Uterus (tissue), 2 donors: ENCODE measurements at regions not wholly inside any gene's neighbourhood (a gene's known extent, or its start where the extent isn't known, plus 50 kb on each side); places are given as distances from the start of the nearest gene placed in this dataset.

Source experiments
- POLR2A ChIP-seq, 2 donors: fragments of 450-650 bp; IDR thresholded peaks; one replicate each; pipeline ENCODE4 v1.6.1; 2016; ENCODE audit warnings: antibody characterized with exemption in 2 of 2, mild to moderate bottlenecking in 1 of 2, moderate library complexity in 1 of 2
- TF ChIP-seq, protein P1 (sequence below), 4 experiments: fragments of 200-600 bp in 2 of 4; fragments of 450-650 bp in 2 of 4; sonication (generic) in 2 of 4; IDR thresholded peaks; one replicate each; pipeline ENCODE4 v1.5.1; 2016 to 2019; ENCODE audit warnings: antibody characterized with exemption in 4 of 4, mild to moderate bottlenecking in 2 of 4, moderate library complexity in 1 of 4

DNA sequence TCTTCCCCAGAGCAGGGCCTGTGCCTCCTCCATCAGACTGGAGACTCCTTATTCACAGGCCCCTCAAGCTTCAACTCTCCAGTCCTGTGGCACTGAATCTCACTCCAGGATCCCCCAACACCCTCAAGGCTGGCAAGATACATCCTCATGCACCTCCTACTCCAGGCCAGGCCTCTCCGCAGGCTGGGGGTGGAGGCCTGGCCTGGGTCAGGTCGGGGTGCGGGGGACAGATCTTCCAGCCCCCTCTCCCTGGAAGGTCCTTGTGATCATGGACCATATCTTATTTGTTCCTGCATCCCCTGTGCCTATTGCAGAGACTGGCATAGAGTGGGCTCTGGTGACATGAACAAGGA, 147.3 kb downstream of the SMAD6 start:
- no peak for TF ChIP-seq POLR2A (IDR thresholded peaks at IDR 0.05)
- TF ChIP-seq, protein P1, sequence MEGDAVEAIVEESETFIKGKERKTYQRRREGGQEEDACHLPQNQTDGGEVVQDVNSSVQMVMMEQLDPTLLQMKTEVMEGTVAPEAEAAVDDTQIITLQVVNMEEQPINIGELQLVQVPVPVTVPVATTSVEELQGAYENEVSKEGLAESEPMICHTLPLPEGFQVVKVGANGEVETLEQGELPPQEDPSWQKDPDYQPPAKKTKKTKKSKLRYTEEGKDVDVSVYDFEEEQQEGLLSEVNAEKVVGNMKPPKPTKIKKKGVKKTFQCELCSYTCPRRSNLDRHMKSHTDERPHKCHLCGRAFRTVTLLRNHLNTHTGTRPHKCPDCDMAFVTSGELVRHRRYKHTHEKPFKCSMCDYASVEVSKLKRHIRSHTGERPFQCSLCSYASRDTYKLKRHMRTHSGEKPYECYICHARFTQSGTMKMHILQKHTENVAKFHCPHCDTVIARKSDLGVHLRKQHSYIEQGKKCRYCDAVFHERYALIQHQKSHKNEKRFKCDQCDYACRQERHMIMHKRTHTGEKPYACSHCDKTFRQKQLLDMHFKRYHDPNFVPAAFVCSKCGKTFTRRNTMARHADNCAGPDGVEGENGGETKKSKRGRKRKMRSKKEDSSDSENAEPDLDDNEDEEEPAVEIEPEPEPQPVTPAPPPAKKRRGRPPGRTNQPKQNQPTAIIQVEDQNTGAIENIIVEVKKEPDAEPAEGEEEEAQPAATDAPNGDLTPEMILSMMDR (IDR thresholded peaks at IDR 0.05), result no peak
